ENCODE measurements at regions not wholly inside any gene's neighbourhood (a gene's known extent, or its start where the extent isn't known, plus 50 kb on each side); places are given as distances from the start of the nearest gene placed in this dataset.

- in situ Hi-C loops (cut with HindIII; ENCODE audit: low sequenced_read_pairs): no loop called here
Measured at GRCh38 chr7:69464035-69464434, 134.2 kb upstream of the AUTS2 start.

DNA sequence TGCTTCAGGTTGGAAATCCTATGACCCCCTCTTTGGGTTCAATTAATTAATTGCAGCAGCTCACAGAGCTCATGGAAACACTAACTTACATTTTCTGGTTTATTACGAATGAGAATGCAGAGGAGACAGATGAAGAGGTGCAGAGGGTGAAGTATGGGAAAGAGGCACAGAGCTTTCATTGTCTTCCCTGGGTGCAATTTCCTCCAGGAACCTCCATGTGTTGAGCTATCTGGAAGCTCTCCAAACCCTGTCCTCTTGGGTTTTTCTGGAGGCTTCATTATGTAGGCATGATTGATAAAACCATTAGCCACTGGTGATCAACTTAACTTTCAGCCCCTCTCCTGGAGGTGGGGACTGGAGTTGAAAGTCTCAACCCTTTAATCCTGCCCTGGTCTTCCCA is 133.0 kb upstream of the AUTS2 start:
- in situ Hi-C loops (cut with HindIII; ENCODE audit: low sequenced_read_pairs): no loop called here

GRCh38 chr7:69467826-69468225 is 130.4 kb upstream of the AUTS2 start:
- in situ Hi-C loops (cut with HindIII; ENCODE audit: low sequenced_read_pairs): no loop called here

DNA sequence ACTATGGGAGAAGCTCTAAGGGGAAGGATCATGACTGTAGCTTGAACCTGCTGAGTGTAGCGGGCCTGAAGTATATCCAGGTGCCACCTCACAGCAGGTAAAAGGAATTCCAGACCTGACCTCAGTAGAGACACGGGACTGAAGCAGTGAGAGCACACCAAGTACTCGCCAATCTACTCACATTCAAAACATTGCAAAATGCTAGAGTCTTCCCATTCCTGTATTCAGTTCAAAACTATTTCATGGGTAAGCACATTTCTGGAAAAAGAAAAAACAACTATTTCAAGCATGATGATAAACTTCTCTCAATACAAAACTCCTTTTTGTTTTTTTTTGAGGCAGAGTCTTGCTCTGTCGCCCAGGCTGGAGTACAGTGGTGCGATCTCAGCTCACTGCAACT is 121.9 kb upstream of the AUTS2 start:
- in situ Hi-C loops (cut with HindIII; ENCODE audit: low sequenced_read_pairs): no loop called here

DNA sequence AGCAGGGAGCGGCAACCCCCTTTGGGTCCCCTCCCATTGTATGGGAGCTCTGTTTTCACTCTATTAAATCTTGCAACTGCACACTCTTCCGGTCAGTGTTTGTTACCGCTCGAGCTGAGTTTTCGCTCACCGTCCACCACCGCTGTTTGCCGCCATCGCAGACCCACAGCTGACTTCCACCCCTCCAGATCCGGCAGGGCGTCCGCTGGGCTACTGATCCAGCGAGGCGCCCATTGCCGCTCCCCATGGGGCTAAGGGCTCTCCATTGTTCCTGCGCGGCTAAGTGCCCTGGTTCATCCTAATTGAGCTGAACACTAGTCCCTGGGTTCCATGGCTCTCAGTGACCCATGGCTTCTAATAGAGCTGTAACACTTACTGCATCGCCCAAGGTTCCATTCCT is 115.6 kb upstream of the AUTS2 start:
- in situ Hi-C loops (cut with HindIII; ENCODE audit: low sequenced_read_pairs): no loop called here

- in situ Hi-C loops (cut with HindIII; ENCODE audit: low sequenced_read_pairs): no loop called here
Measured at GRCh38 chr7:69489533-69489932, 108.7 kb upstream of the AUTS2 start.

DNA sequence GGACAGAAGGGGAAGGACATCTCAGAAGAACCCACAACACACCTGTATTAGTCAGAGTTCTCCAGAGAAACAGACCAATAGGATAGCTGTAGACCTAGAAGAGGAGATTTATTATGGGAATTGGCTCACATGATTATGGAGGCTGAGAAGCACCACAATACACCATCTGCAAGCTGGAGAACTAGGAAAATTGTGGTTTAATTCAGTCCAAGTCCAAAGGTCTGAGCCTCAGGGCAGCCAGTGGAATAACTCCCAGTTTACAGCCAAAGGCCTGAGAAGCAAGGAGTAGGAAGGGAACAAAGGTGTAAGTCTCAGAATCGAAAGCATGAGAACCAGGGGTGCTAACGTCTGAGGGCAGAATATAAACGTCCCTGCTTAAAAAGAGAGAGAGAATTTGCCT is 99.6 kb upstream of the AUTS2 start:
- in situ Hi-C loops (cut with HindIII; ENCODE audit: low sequenced_read_pairs): no loop called here

- in situ Hi-C loops (cut with HindIII; ENCODE audit: low sequenced_read_pairs): no loop called here
Measured at GRCh38 chr7:69502358-69502757, 95.9 kb upstream of the AUTS2 start.

DNA sequence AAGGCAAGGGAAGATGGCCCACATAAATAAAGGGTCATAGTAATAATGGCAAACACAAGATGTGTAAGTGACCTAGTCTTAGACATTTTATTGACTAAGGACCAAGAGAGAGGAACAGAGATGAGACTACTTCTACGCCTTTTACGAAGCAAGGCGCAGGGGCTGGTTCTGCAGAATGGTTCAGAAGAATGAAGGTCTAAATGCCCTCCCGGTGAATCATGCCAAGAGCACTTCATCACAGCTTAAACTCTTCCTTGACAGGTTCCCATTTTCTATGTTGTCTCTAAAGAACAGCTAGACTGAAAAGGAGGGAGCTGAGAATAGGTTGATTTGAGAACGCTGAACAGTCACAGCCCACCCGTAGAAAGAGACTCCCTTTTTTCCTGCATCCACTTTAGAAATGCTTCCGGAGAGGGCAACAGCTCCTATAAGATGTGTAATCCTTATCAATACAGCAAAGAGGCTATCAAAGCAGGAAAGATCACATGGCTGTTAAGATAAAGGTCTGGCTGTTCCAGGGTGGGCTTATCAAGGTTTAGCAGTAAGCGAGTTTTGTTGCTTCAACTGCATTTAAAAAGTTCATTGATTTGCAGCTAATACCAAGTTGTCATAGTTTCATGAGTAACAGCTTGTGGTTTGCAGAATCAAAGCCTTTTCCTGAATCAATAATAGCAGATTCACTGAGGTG is 93.4 kb upstream of the AUTS2 start:
- in situ Hi-C loops (cut with HindIII; ENCODE audit: low sequenced_read_pairs): no loop called here

DNA sequence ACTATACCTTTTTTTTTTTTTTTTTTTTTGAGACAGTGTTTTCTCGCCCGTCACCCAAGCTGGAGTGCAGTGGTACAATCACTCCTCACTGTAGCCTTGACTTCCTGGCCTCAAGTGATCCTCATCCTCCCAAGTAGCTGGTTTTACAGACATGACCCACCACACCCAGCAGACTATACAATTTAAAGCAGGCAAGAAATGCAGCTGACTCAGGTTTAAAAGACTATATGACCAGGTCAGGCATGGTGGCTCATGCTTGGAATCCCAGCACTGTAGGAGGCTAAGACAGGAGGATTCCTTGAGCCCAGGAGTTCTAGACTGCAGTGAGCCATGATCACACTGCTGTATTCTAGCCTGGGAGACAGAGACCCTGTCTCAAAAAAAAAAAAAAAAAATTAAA is 89.5 kb upstream of the AUTS2 start:
- in situ Hi-C loops (cut with HindIII; ENCODE audit: low sequenced_read_pairs): no loop called here

GRCh38 chr7:69510114-69510513 is 88.2 kb upstream of the AUTS2 start:
- in situ Hi-C loops (cut with HindIII; ENCODE audit: low sequenced_read_pairs): no loop called here

GRCh38 chr7:69515495-69516212 is 82.6 kb upstream of the AUTS2 start:
- in situ Hi-C loops (cut with HindIII; ENCODE audit: low sequenced_read_pairs): no loop called here

DNA sequence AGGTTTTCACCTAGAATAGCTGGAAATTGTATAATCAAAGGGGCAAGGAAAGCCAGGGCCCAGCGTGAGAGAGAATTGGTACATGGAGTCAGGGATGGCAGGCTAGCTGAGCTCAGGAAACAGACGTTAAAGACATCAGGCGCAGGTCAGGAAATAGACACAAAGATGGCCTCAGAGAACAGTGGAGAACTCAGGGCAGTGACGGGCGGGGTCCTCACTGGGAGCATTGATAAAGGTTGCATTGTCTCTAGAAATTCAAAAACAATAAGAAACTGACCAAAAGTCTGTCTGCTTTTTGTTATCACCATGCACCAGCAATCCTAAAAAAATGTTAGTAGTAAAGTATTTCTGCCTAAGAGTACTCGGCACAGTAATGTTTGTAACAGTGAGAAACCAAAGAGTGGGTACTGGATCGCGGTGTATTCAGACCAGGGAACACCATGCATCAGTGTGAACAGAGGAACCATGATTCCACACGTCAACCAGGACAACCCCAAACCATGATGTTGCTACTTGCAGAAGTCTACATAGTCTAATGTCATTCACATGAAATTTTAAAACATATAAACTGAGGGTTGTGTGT is 81.9 kb upstream of the AUTS2 start:
- in situ Hi-C loops (cut with HindIII; ENCODE audit: low sequenced_read_pairs): no loop called here

DNA sequence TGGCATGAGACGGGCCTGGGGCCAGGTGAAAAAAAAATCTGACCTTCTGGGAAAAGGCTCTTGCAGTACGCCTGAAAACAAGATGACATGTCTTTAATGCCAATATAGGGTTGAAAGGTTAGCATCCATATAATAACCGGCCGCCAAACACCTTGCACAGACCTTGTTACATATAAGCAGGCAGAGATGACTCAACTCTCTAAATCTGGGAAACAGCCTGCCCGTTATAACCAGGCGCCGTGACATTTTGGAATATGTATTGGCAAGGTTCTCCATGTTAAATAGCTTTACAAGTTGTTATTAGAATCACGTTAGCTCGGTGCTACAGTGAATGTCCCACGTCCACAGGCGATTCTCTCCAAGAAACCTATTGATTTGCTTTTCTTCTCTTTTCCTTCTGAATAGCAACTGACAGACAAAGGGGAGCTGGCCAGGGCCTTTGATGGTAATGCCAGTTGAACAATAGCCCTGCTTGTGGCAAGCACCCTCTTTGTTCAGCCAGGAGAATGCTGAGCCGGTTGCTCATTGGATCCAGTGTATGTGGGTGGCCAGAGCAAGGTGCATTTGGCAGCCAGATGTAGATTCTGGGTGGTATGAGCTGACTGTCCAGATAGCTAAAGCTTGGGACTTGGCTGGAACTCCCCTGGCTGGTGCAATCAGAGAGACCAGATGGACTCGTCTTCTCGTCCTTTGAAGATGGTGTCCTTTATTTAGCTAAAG is 80.1 kb upstream of the AUTS2 start:
- in situ Hi-C loops (cut with HindIII; ENCODE audit: low sequenced_read_pairs): no loop called here

GRCh38 chr7:69518705-69519077 is 79.6 kb upstream of the AUTS2 start:
- in situ Hi-C loops (cut with HindIII; ENCODE audit: low sequenced_read_pairs): no loop called here

- in situ Hi-C loops (cut with HindIII; ENCODE audit: low sequenced_read_pairs): no loop called here
Measured at GRCh38 chr7:69526570-69526969, 71.7 kb upstream of the AUTS2 start.

DNA sequence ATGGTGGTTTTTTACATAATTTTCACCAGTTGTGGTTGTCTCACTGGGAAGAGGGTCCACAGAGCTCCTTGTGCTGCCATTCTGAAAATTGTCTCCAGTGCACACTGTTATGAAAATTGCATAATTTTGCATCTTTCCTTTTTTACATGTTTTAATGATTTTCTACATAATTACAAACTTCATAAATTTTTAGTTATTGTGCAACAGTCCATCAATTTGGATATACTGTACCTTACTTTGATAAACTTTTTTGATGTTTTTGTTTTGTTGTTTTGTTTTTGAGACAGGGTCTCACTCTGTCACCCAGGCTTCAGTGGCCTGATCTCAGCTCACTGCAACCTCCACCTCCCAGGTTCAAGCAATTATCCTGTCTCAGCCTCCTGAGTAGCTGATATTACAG is 70.6 kb upstream of the AUTS2 start:
- in situ Hi-C loops (cut with HindIII; ENCODE audit: low sequenced_read_pairs): no loop called here

GRCh38 chr7:69531050-69531449 is 67.2 kb upstream of the AUTS2 start:
- in situ Hi-C loops (cut with HindIII; ENCODE audit: low sequenced_read_pairs): no loop called here

DNA sequence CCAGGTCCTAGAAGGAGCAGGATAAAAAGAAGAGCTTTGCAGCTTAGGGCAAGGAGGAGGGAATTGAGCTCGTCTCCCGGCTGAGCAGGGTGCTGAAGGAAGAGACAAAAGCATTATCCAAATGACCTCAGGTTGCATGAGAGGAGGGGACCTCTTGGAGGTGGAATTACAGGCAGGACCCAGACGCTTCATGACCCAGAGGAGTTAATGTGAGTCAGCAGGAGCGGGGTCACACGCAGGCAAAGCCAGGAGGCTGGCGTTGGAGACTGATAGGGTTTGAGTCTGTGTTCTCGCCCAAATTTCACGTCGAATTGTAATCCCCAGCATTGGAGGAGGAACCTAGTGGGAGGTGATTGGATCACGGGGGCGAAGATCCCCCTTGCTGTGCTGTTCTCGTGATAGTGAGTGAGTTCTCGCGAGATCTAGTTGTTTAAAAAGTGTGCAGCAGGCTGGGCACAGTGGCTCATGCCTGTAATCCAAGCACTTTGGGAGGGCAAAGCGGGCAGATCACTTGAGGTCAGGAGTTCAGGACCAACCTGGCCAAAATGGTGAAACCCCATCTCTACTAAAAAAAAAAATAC is 63.7 kb upstream of the AUTS2 start:
- in situ Hi-C loops (cut with HindIII; ENCODE audit: low sequenced_read_pairs): no loop called here

DNA sequence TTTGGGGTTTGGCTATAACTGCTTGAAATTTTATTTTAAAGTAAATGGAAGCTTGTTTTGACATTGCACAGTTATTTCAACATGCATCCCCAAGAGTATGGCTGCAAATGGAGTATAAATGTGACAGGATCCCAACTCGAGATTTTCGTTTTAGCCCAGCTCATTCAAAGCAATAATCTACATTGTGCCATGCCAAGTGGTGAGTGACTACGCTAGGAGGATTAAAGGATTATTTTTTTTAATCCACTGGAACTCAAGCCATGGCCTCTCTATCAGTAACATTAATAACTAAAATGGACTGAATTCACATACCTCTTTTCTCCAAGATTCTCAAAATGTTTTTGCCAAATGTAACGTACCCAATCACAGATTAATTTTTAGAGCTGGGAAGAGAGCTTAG is 60.6 kb upstream of the AUTS2 start:
- in situ Hi-C loops (cut with HindIII; ENCODE audit: low sequenced_read_pairs): no loop called here

- in situ Hi-C loops (cut with HindIII; ENCODE audit: low sequenced_read_pairs): no loop called here
Measured at GRCh38 chr7:69539531-69539930, 58.7 kb upstream of the AUTS2 start.

All from DLD1 (cell line).